Breast epithelium (tissue), 4 donors: ENCODE measurements at regions not wholly inside any gene's neighbourhood (a gene's known extent, or its start where the extent isn't known, plus 50 kb on each side); places are given as distances from the start of the nearest gene placed in this dataset.
"Not testable (repeated sequence)": the region's sequence is repeated elsewhere in the genome, so short reads cannot be mapped to it uniquely, and the experiment has no call there.

Experiments used
- DNase-seq, 2 donors: peaks; one replicate each; pipeline ENCODE4 v3.0.0-alpha.2; 2019; ENCODE audit warnings: low spot score in 2 of 2
- H3K27ac ChIP-seq, 2 donors: fragments of 200-600 bp; sonication (generic) in 1 of 2; one replicate each; pipeline ENCODE4 v1.5.1; 2016 to 2019; ENCODE audit warnings: mild to moderate bottlenecking in 1 of 2
- H3K27me3 ChIP-seq, 2 donors: fragments of 200-600 bp; sonication (generic) in 1 of 2; one replicate each; pipeline versions ENCODE4 v1.5.1 to v1.6.0; 2017 to 2019; ENCODE audit warnings: control low read depth in 1 of 2, mild to moderate bottlenecking in 1 of 2
- H3K36me3 ChIP-seq: fragments of 200-600 bp; one replicate; pipeline ENCODE4 v1.5.1; 2019
- H3K4me1 ChIP-seq, 2 donors: fragments of 200-600 bp; sonication (generic); one replicate each; pipeline ENCODE4 v1.5.1; 2016 to 2019; ENCODE audit warnings: control low read depth in 1 of 2
- H3K4me3 ChIP-seq, 3 donors: fragments of 200-600 bp; sonication (generic); 1 replicate in 2 of 3; 2 replicates in 1 of 3; pipeline ENCODE4 v1.5.1; 2016 to 2019; ENCODE audit warnings: mild to moderate bottlenecking in 3 of 3, moderate library complexity in 2 of 3
- H3K9me3 ChIP-seq, 2 donors: fragments of 200-600 bp; sonication (generic) in 1 of 2; one replicate each; pipeline ENCODE4 v1.5.1; 2016 to 2019; ENCODE audit warnings: control low read depth in 1 of 2
- CTCF ChIP-seq, 3 donors: fragments of 450-650 bp; IDR thresholded peaks; one replicate each; pipeline ENCODE4 v1.5.1; 2016 to 2017; ENCODE audit warnings: antibody characterized with exemption in 3 of 3, mild to moderate bottlenecking in 3 of 3, moderate library complexity in 3 of 3
- POLR2A ChIP-seq: fragments of 450-650 bp; IDR thresholded peaks from one replicate; pipeline ENCODE4 v1.6.1; 2016; ENCODE audit warnings: antibody characterized with exemption, mild to moderate bottlenecking, moderate library complexity
- POLR2AphosphoS5 ChIP-seq, 3 donors: sonication (generic); formaldehyde crosslinking; IDR thresholded peaks; one replicate each; pipeline ENCODE4 v1.6.1; 2017; ENCODE audit warnings: antibody characterized with exemption in 3 of 3
- intact Hi-C: fragments of 100-400 bp; cut with DNase I; formaldehyde crosslinking; loops from one replicate; pipeline ENCODE4 v1.15.1; 2023; ENCODE audit warnings: low total_unique reads

- TF ChIP-seq CTCF (IDR thresholded peaks at IDR 0.05) (no peak), POLR2AphosphoS5 (IDR thresholded peaks at IDR 0.05) (no peak), POLR2A (no peak)
- no peak for DNase-seq
- no peaks in the 10 kb centered on the region for H3K27me3 ChIP-seq
- no peak overlapping the region for H3K27ac ChIP-seq
- intact Hi-C loops = no loop called here
- H3K4me1 ChIP-seq = no peaks in the 10 kb centered on the region
- H3K36me3 ChIP-seq = no peaks in the 10 kb centered on the region
- no peak overlapping the region for H3K4me3 ChIP-seq
- H3K9me3 ChIP-seq = no peaks in the 10 kb centered on the region
Measured at GRCh38 chr2:7384773-7385349, 467.6 kb downstream of the RNF144A start.

- H3K9me3 ChIP-seq, H3K27me3 ChIP-seq, H3K4me3 ChIP-seq, DNase-seq, H3K36me3 ChIP-seq, H3K27ac ChIP-seq, H3K4me1 ChIP-seq: not testable (repeated sequence)
- intact Hi-C loops = loop anchor here (5.0 kb wide), 1 partner anchor 1122 kb away; no protein-coding TSS in a partner anchor
Measured at GRCh38 chr2:7390311-7390710, 473.1 kb downstream of the RNF144A start.

- peak overlapping the region in 1 of 3 donors; percentile 38 for H3K4me3 ChIP-seq
- H3K9me3 ChIP-seq = no peaks in the 10 kb centered on the region
- no peaks in the 10 kb centered on the region for H3K36me3 ChIP-seq
- no peaks in the 10 kb centered on the region for H3K4me1 ChIP-seq
- intact Hi-C loops = loop anchor here (5.0 kb wide), 1 partner anchor 1120 kb away; no protein-coding TSS in a partner anchor
- H3K27ac ChIP-seq = no peak overlapping the region
- no peaks in the 10 kb centered on the region for H3K27me3 ChIP-seq
- no peak for TF ChIP-seq POLR2AphosphoS5 (IDR thresholded peaks at IDR 0.05)
- TF ChIP-seq POLR2A = no peak
- TF ChIP-seq CTCF (IDR thresholded peaks at IDR 0.05) = no peak
- no peak for DNase-seq
Measured at GRCh38 chr2:7392076-7392787, 475.0 kb downstream of the RNF144A start.

- intact Hi-C loops = loop anchor here (5.0 kb wide), 1 partner anchor 1118 kb away; no protein-coding TSS in a partner anchor
- Histone ChIP-seq H3K9me3 (no peaks in the 10 kb centered on the region), H3K36me3 (no peaks in the 10 kb centered on the region), H3K4me1 (no peaks in the 10 kb centered on the region), H3K4me3 (no peak overlapping the region), H3K27me3 (no peaks in the 10 kb centered on the region), H3K27ac (no peak overlapping the region)
- DNase-seq = no peak
- no peak for TF ChIP-seq CTCF (IDR thresholded peaks at IDR 0.05)
- TF ChIP-seq POLR2A = no peak
- TF ChIP-seq POLR2AphosphoS5 (IDR thresholded peaks at IDR 0.05) = no peak
Measured at GRCh38 chr2:7394195-7394594, 477.0 kb downstream of the RNF144A start.

- no peaks in the 10 kb centered on the region for H3K36me3 ChIP-seq
- TF ChIP-seq POLR2AphosphoS5 (IDR thresholded peaks at IDR 0.05) = no peak
- TF ChIP-seq CTCF (IDR thresholded peaks at IDR 0.05) = no peak
- no peak for TF ChIP-seq POLR2A
- intact Hi-C loops = no loop called here
Measured at GRCh38 chr2:7400628-7401027, 483.4 kb downstream of the RNF144A start.

More at GRCh38 chr2:7400628-7401027, 483.4 kb downstream of the RNF144A start:
- DNase-seq = no peak
- Histone ChIP-seq H3K27me3 (no peaks in the 10 kb centered on the region), H3K4me3 (no peak overlapping the region), H3K27ac (no peak overlapping the region), H3K9me3 (no peaks in the 10 kb centered on the region), H3K4me1 (no peaks in the 10 kb centered on the region)
